ENCODE measurements at regions not wholly inside any gene's neighbourhood (a gene's known extent, or its start where the extent isn't known, plus 50 kb on each side); places are given as distances from the start of the nearest gene placed in this dataset.

GRCh38 chr3:94928921-94929320, 866.1 kb downstream of the NSUN3 start:
- TF ChIP-seq, protein P1, sequence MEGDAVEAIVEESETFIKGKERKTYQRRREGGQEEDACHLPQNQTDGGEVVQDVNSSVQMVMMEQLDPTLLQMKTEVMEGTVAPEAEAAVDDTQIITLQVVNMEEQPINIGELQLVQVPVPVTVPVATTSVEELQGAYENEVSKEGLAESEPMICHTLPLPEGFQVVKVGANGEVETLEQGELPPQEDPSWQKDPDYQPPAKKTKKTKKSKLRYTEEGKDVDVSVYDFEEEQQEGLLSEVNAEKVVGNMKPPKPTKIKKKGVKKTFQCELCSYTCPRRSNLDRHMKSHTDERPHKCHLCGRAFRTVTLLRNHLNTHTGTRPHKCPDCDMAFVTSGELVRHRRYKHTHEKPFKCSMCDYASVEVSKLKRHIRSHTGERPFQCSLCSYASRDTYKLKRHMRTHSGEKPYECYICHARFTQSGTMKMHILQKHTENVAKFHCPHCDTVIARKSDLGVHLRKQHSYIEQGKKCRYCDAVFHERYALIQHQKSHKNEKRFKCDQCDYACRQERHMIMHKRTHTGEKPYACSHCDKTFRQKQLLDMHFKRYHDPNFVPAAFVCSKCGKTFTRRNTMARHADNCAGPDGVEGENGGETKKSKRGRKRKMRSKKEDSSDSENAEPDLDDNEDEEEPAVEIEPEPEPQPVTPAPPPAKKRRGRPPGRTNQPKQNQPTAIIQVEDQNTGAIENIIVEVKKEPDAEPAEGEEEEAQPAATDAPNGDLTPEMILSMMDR (IDR thresholded peaks at IDR 0.05; ENCODE audit: insufficient read depth, low read depth, low read length) = no peak
- no peak for TF ChIP-seq EZH2 (IDR thresholded peaks at IDR 0.05; ENCODE audit: insufficient read depth, low read length)

All from astrocyte (in vitro differentiated cells and primary cell).